ENCODE measurements at regions not wholly inside any gene's neighbourhood (a gene's known extent, or its start where the extent isn't known, plus 50 kb on each side); places are given as distances from the start of the nearest gene placed in this dataset.

GRCh38 chr2:142742371-142743214, 134.9 kb upstream of the KYNU start:
- TF ChIP-seq EZH2 (IDR thresholded peaks at IDR 0.05; ENCODE audit: borderline replicate concordance, insufficient read depth, low read depth, low read length, poor library complexity, severe bottlenecking) (no peak), CTCF (IDR thresholded peaks at IDR 0.05) (no peak)

All from B cell (primary cell).